GM10248 (cell line): ENCODE measurements at regions not wholly inside any gene's neighbourhood (a gene's known extent, or its start where the extent isn't known, plus 50 kb on each side); places are given as distances from the start of the nearest gene placed in this dataset.

ENCODE experiments used
- CTCF ChIA-PET: fragments of 300-600 bp; sonication (Branson Sonifier 250); formaldehyde crosslinking; extraction: SDS; loops from one replicate; lab custom pipeline; 2021; ENCODE audit warnings: antibody characterized with exemption; lab: Yijun Ruan, JAX
- POLR2A ChIA-PET: fragments of 350-650 bp; sonication (Branson Sonifier 250); formaldehyde crosslinking; extraction: SDS; loops from one replicate; lab custom pipeline; 2020; ENCODE audit warnings: antibody characterized with exemption; lab: Yijun Ruan, JAX
- DNase-seq: peaks from one replicate; pipeline ENCODE4 v3.0.0; 2012; ENCODE audit errors: extremely low spot score
- CTCF ChIP-seq: IDR thresholded peaks from 2 replicates; pipeline ENCODE4 v1.5.1; 2012; ENCODE audit warnings: mild to moderate bottlenecking, low read depth; ENCODE audit errors: extremely low read depth, missing control alignments, control extremely low read depth

- no peak for DNase-seq
- TF ChIP-seq CTCF = no peak
- ChIA-PET POLR2A (no interaction called here), CTCF (no interaction called here)
These were observed 1257.4 kb downstream of the EPHA7 start for GRCh38 chr6:92161953-92162352.

GRCh38 chr6:92160226-92160625, 1259.1 kb downstream of the EPHA7 start:
- no peak for DNase-seq
- TF ChIP-seq CTCF = no peak
- POLR2A ChIA-PET = no interaction called here
- CTCF ChIA-PET = no interaction called here

- ChIA-PET CTCF (interaction anchor here (1.0 kb wide), 1 partner anchor 12 kb away, joined by 3 read pairs; no protein-coding TSS in a partner anchor), POLR2A (no interaction called here)
- TF ChIP-seq CTCF = no peak
- DNase-seq = no peak
These were observed 1260.3 kb downstream of the EPHA7 start for GRCh38 chr6:92159046-92159445.

GRCh38 chr6:92150553-92150952, 1268.8 kb downstream of the EPHA7 start:
- TF ChIP-seq CTCF = no peak
- DNase-seq = no peak
- ChIA-PET CTCF (interaction anchor here (1.0 kb wide), 1 partner anchor 11 kb away, joined by 3 read pairs; no protein-coding TSS in a partner anchor), POLR2A (no interaction called here)

GRCh38 chr6:92147246-92147645, 1272.1 kb downstream of the EPHA7 start:
- CTCF ChIA-PET = interaction anchor here (1.2 to 1.3 kb wide), 2 partner anchors 12 to 30 kb away, joined by 3 to 4 read pairs; no protein-coding TSS in a partner anchor
- POLR2A ChIA-PET = no interaction called here

GRCh38 chr6:92139601-92140000, 1279.8 kb downstream of the EPHA7 start:
- ChIA-PET POLR2A (no interaction called here), CTCF (interaction anchor here (1.4 kb wide), 1 partner anchor 11 kb away, joined by 3 read pairs; no protein-coding TSS in a partner anchor)
- DNase-seq = no peak
- no peak for TF ChIP-seq CTCF

More at GRCh38 chr6:92147246-92147645, 1272.1 kb downstream of the EPHA7 start:
- DNase-seq = no peak
- TF ChIP-seq CTCF = no peak
